GM19043 (cell line): ENCODE measurements at regions not wholly inside any gene's neighbourhood (a gene's known extent, or its start where the extent isn't known, plus 50 kb on each side); places are given as distances from the start of the nearest gene placed in this dataset.

Experiments
- ATAC-seq: cut with Tn5 transposase; IDR thresholded peaks from one replicate; pipeline ENCODE4 v1.9.1; 2021; ENCODE audit warnings: low read depth; ENCODE audit not compliant: unreplicated experiment

- no peak for ATAC-seq
Observed at GRCh38 chrX:16480049-16480448, 169.9 kb upstream of the S100G start.

GRCh38 chrX:16484338-16484737, 165.6 kb upstream of the S100G start:
- ATAC-seq = no peak

GRCh38 chrX:16487620-16488385, 162.2 kb upstream of the S100G start:
- no peak for ATAC-seq

GRCh38 chrX:16488959-16489358, 161.0 kb upstream of the S100G start:
- ATAC-seq = no peak

GRCh38 chrX:16491461-16491860, 158.5 kb upstream of the S100G start:
- no peak for ATAC-seq

- no peak for ATAC-seq
Observed at GRCh38 chrX:16496175-16496574, 153.8 kb upstream of the S100G start.

- ATAC-seq = no peak
Observed at GRCh38 chrX:16511796-16512776, 137.9 kb upstream of the S100G start.

DNA sequence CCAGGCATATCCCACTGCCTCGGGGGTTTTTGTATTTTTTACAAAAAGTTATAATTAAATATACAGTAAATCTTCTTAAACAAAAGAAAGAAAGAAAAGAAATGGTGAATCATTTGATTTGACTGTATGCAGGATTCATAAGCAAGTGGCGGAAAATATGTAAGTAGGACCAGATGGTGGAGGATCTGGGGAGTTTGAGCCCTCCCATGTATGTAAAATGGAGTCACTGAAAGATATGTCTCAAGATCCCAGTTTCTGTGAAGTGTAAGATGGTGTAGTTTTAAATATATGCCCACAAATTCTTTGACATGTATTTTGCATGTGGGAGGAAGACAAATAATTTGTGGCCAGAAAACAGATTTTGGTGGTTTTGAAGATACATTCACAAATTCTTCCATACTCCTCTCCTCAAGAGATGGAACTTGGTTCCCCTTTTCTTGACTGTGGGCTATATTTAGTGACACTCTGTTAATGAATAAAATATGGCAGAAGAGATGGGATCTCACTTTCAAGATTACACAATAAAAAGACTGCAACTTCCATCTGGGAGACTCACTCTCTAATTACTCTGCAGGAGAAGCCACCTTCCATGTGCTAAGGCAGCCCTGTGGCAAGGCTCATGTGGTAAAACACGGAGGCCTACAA, 133.6 kb upstream of the S100G start:
- ATAC-seq = no peak

GRCh38 chrX:16517039-16517605, 132.8 kb upstream of the S100G start:
- ATAC-seq = no peak

DNA sequence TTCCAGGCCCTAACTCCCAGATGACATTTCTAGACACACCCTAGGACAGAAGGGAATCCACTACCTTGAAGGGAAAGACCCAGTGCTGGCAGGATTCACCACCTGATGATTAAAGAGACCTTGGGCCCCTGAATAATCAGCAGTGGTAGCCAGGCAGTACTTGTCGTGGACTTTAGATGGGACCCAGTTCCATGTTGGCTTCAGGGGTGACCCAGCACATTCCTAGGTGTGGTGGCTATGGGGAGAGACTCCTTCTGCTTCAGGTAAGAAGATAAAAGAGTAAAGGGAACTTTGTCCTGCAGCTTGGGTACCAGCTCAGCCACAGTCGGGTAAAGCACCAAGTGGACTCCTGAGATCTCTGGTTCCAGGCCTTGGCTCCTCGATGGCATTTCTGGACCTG, 131.8 kb upstream of the S100G start:
- no peak for ATAC-seq

- no peak for ATAC-seq
Observed at GRCh38 chrX:16524316-16524715, 125.6 kb upstream of the S100G start.

GRCh38 chrX:16526003-16526402, 124.0 kb upstream of the S100G start:
- no peak for ATAC-seq

DNA sequence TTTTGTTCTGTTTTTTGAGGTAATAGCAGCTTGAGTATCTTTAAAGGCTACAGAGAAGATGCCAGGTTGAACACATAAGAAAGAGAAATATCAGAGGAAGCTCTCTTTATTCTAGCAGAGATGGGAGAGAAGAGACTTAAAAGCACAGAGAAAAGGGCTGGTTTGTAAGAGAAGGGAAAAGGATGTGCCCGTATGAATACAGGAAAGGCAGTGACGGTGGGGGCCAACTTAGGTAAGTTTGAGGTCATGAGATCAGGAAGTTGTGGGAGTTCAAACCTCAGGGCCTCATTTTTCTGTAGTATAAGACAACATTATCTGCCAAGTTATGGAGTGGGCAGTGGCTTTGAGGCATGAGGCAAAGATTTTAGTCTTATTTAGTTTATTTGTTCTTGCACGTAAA, 121.3 kb upstream of the S100G start:
- ATAC-seq = no peak
